Anterior cingulate cortex (tissue), 58 donors: ENCODE measurements at regions not wholly inside any gene's neighbourhood (a gene's known extent, or its start where the extent isn't known, plus 50 kb on each side); places are given as distances from the start of the nearest gene placed in this dataset.

Source experiments
- DNase-seq, 58 donors: peaks; one replicate each; lab custom pipeline; 2025; lab: John Stamatoyannopoulos, UW

- no peak for DNase-seq
Observed at GRCh38 chr10:21164687-21165086, 267.6 kb upstream of the NEBL start.

GRCh38 chr10:21162948-21163347 lies 265.8 kb upstream of the NEBL start:
- DNase-seq, result no peak

DNA sequence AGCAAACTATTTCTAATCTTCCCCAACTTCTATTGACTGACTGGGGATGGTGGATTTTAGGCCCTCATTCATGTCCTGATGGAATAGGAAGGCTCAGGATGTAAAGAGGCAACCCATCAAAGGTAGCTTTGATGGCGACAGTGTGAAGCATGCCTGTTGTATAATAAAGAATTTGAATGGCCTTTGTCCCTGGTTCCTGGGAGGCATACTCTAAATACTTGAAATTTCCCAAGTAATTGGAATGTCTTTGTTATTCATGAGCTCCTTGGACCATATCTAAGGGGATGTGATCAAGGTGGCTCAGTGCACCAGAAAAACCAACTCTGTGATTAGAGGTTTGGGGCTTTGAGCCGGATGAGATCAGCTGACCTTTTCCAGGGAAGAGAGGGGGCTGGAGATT lies 264.5 kb upstream of the NEBL start:
- DNase-seq, result no peak

- no peak for DNase-seq
Observed at GRCh38 chr10:21161090-21161625, 264.0 kb upstream of the NEBL start.

- DNase-seq, result no peak
Observed at GRCh38 chr10:21160116-21160515, 263.0 kb upstream of the NEBL start.

DNA sequence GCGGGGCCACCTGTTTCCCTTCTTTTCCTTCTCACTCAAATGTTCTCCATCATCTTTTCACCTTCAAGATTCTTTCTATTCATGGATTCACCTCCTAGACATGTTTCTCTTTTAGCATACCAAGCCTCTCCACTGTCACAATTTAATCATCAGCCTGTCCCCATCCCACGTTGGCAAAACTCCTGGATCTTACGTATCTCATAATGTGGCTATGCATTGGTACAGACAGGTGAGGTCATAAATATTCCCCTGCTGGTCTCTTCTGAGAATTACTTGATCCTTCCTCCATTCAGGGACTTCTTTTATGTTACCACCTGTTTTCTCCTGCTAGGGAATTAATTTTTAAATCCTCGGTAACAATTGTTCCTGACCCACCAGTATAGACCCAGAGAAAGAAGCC lies 262.6 kb upstream of the NEBL start:
- no peak for DNase-seq

DNA sequence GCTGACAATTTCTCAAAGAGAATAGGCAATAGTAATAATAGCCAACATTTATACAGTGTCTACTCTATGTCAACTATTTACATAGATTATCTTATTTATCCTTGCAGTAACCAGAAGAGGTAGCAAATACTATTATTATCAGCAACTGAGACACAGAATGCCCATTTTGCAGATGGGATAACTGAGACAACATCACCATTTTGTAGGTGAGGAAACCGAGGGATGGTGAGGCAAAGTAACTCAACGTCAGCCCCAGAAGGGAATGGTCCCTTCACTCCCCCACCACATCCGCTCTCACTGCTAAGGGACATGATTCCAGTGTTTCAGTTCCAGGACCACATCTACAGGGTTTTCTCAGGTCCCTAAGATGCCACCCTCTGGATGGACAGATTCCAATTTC lies 261.2 kb upstream of the NEBL start:
- no peak for DNase-seq

- DNase-seq, result no peak
Observed at GRCh38 chr10:21157664-21158063, 260.6 kb upstream of the NEBL start.

- DNase-seq, result no peak
Observed at GRCh38 chr10:21150166-21150565, 253.1 kb upstream of the NEBL start.

GRCh38 chr10:21146436-21146789 lies 249.3 kb upstream of the NEBL start:
- DNase-seq, result no peak

GRCh38 chr10:21145751-21146435 lies 248.8 kb upstream of the NEBL start:
- peak in 51 of 58 donors; percentile 9 to 85 (median 45) for DNase-seq

- no peak for DNase-seq
Observed at GRCh38 chr10:21144047-21144446, 246.9 kb upstream of the NEBL start.

GRCh38 chr10:21141946-21142492 lies 244.9 kb upstream of the NEBL start:
- peak in 2 of 58 donors; percentile 9 to 25 for DNase-seq

DNA sequence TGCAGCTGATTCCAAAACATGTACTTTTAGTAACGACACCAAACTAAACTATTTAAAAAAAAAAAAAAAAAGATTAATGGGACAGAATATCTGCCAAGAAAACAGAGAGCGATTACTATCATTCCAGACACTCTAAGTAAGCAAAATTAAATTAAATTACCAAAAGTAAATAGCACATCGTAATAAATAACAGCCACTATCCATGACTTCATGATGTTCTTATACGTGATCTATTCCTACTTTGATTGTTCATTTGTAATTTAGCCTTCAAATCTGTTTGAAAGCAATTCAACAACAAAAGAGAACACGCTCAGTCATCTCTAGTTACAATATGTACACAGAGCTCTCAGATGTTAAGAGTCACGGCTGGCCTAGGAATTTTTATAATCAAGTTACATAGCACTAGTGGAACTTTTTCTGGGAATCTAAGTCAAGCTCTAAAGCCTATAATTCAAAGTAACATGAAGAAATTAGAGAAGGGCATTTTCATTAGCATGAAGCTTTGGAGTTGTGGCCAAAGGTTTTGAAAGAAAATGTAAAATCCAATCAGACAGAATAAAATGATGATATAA lies 241.7 kb upstream of the NEBL start:
- DNase-seq, result no peak

- DNase-seq, result peak in 28 of 58 donors; percentile 6 to 72 (median 28)
Observed at GRCh38 chr10:21135023-21135931, 238.2 kb upstream of the NEBL start.

- DNase-seq, result no peak
Observed at GRCh38 chr10:21134645-21135022, 237.5 kb upstream of the NEBL start.

DNA sequence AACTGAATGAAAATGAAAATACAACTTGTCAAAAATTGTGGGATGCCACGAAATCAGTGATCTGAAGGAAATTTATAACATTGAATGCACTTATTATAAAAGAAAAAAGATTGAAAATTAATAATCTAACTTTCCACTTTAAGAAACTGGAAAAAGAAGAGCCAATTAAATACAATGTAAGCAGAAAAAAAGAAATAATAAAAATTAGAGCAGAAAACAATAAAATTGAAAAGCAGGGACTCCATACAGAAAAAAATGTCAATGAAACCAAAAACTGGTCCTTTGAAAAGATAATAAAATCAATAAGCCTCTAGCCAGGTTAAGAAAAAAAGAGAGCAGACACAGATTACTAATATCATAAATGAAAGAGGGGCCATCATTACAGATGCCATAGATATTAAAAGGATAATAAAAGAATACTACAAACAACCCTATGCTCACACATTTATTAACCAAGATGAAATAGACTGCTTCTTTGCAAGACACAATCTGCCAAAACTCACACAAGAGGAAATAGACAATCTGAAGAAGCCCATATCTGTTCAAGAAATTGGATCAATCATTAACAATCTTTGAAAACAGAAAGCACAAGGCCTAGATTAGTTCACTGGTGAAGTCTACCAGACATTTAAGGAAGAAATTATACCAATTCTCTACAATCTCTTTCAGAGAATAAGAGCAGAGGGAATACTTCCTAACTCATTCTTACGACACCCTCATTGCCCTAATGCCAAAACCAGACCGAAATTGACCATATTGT lies 233.8 kb upstream of the NEBL start:
- no peak for DNase-seq

- no peak for DNase-seq
Observed at GRCh38 chr10:21130108-21130507, 233.0 kb upstream of the NEBL start.

GRCh38 chr10:21125471-21126228 lies 228.5 kb upstream of the NEBL start:
- DNase-seq, result no peak

GRCh38 chr10:21122907-21123306 lies 225.8 kb upstream of the NEBL start:
- no peak for DNase-seq
